OCI-LY1 (cell line): ENCODE measurements at regions not wholly inside any gene's neighbourhood (a gene's known extent, or its start where the extent isn't known, plus 50 kb on each side); places are given as distances from the start of the nearest gene placed in this dataset.

Experiments
- H2AFZ ChIP-seq: fragments of 200-600 bp; sonication (generic), shearing (Covaris generic); 2 replicates; pipeline ENCODE4 v1.6.0; 2014; ENCODE audit warnings: antibody characterized with exemption, mild to moderate bottlenecking, low read length
- H3F3A ChIP-seq: fragments of 200-600 bp; sonication (generic), shearing (Covaris generic); 2 replicates; pipeline ENCODE4 v1.6.0; 2014; ENCODE audit warnings: mild to moderate bottlenecking, antibody characterized with exemption, low read length, moderate library complexity; ENCODE audit not compliant: insufficient read depth
- H3K27ac ChIP-seq: fragments of 200-600 bp; sonication (generic); 2 replicates; pipeline ENCODE4 v1.5.1; 2014; ENCODE audit warnings: low read length, mixed run types, mild to moderate bottlenecking, low read depth; ENCODE audit not compliant: poor library complexity, severe bottlenecking
- H3K27me3 ChIP-seq: fragments of 200-600 bp; sonication (generic); 2 replicates; pipeline ENCODE4 v1.6.0; 2014; ENCODE audit warnings: antibody characterized with exemption, mild to moderate bottlenecking, low read length, moderate library complexity; ENCODE audit not compliant: insufficient read depth
- H3K36me3 ChIP-seq: fragments of 200-600 bp; sonication (generic); 2 replicates; pipeline ENCODE4 v1.6.1; 2014; ENCODE audit warnings: mild to moderate bottlenecking, antibody characterized with exemption, low read length, moderate library complexity, mixed read lengths; ENCODE audit not compliant: insufficient read depth
- H3K4me1 ChIP-seq: fragments of 200-600 bp; sonication (generic); 2 replicates; pipeline ENCODE4 v1.5.1; 2014; ENCODE audit warnings: mild to moderate bottlenecking, low read length, moderate library complexity; ENCODE audit not compliant: insufficient read depth, severe bottlenecking
- H3K4me2 ChIP-seq: fragments of 200-600 bp; sonication (generic), shearing (Covaris generic); 2 replicates; pipeline ENCODE4 v1.6.1; 2014; ENCODE audit warnings: low read length
- H3K4me3 ChIP-seq: fragments of 200-600 bp; sonication (generic); 2 replicates; pipeline ENCODE4 v1.5.1; 2014; ENCODE audit warnings: low read length, low read depth, mild to moderate bottlenecking, mixed read lengths; ENCODE audit not compliant: poor library complexity, severe bottlenecking
- H3K79me2 ChIP-seq: fragments of 200-600 bp; shearing (Covaris generic); 2 replicates; pipeline ENCODE4 v1.6.1; 2016; ENCODE audit warnings: mixed run types, low read length, mixed read lengths; ENCODE audit not compliant: insufficient read depth
- H3K9ac ChIP-seq: fragments of 200-600 bp; sonication (generic), shearing (Covaris generic); 2 replicates; pipeline ENCODE4 v1.6.1; 2014; ENCODE audit warnings: mild to moderate bottlenecking, low read length, mixed read lengths
- H3K9me2 ChIP-seq: fragments of 200-600 bp; sonication (generic), shearing (Covaris generic); 2 replicates; pipeline ENCODE4 v1.6.1; 2014; ENCODE audit warnings: low read depth, mild to moderate bottlenecking, low read length, mixed read lengths
- H3K9me3 ChIP-seq: fragments of 200-600 bp; shearing (Covaris generic); 2 replicates; pipeline ENCODE4 v1.6.1; 2014; ENCODE audit warnings: low read length, mixed read lengths
- H4K20me1 ChIP-seq: fragments of 200-600 bp; sonication (generic), shearing (Covaris generic); 2 replicates; pipeline ENCODE4 v1.6.0; 2016; ENCODE audit warnings: mild to moderate bottlenecking, low read length; ENCODE audit not compliant: insufficient read depth
- EZH2 ChIP-seq: fragments of 200-600 bp; sonication (generic), shearing (Covaris generic); IDR thresholded peaks from 2 replicates; pipeline ENCODE4 v1.8.0; 2017; ENCODE audit warnings: borderline replicate concordance, mixed run types, mild to moderate bottlenecking, antibody characterized with exemption, low read length, moderate library complexity, mixed read lengths
- TF ChIP-seq, protein P1 (sequence below): fragments of 200-600 bp; sonication (generic), shearing (Covaris generic); IDR thresholded peaks from 2 replicates; pipeline ENCODE4 v1.5.1; 2017; ENCODE audit warnings: mild to moderate bottlenecking, antibody characterized with exemption, low read length, moderate library complexity, mixed read lengths

DNA sequence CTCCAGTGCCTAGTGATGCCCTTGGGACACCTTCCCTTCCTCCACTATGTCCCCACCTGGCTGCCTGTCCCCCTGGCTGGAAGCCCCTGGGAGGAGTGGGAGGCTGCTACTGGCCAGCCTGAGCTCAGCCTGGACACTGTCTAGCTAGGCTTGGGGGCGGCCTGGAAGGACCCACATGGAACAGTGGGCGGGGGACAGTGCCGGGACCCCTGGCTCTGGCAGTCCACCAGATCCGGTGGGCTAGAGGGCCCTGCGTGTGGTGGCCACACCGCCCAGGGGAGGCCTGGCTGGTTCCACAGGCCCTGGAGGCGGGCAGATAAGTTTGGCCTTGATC is 388.0 kb upstream of the TNRC6C start:
- Histone ChIP-seq H4K20me1 (no peaks in the 10 kb centered on the region), H3K4me2 (no peak overlapping the region), H3K36me3 (no peaks in the 10 kb centered on the region), H3F3A (no peaks in the 10 kb centered on the region), H3K9me3 (no peaks in the 10 kb centered on the region), H3K4me1 (no peaks in the 10 kb centered on the region), H3K27me3 (peaks cover 8% of the 10 kb centered on the region; the same call in 1 of the 2 replicates), H3K79me2 (no peaks in the 10 kb centered on the region), H3K4me3 (no peak overlapping the region), H3K27ac (no peak overlapping the region), H3K9me2 (no peaks in the 10 kb centered on the region), H2AFZ (no peak overlapping the region), H3K9ac (no peak overlapping the region)
- no peak for TF ChIP-seq EZH2
- TF ChIP-seq, protein P1, sequence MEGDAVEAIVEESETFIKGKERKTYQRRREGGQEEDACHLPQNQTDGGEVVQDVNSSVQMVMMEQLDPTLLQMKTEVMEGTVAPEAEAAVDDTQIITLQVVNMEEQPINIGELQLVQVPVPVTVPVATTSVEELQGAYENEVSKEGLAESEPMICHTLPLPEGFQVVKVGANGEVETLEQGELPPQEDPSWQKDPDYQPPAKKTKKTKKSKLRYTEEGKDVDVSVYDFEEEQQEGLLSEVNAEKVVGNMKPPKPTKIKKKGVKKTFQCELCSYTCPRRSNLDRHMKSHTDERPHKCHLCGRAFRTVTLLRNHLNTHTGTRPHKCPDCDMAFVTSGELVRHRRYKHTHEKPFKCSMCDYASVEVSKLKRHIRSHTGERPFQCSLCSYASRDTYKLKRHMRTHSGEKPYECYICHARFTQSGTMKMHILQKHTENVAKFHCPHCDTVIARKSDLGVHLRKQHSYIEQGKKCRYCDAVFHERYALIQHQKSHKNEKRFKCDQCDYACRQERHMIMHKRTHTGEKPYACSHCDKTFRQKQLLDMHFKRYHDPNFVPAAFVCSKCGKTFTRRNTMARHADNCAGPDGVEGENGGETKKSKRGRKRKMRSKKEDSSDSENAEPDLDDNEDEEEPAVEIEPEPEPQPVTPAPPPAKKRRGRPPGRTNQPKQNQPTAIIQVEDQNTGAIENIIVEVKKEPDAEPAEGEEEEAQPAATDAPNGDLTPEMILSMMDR: no peak

DNA sequence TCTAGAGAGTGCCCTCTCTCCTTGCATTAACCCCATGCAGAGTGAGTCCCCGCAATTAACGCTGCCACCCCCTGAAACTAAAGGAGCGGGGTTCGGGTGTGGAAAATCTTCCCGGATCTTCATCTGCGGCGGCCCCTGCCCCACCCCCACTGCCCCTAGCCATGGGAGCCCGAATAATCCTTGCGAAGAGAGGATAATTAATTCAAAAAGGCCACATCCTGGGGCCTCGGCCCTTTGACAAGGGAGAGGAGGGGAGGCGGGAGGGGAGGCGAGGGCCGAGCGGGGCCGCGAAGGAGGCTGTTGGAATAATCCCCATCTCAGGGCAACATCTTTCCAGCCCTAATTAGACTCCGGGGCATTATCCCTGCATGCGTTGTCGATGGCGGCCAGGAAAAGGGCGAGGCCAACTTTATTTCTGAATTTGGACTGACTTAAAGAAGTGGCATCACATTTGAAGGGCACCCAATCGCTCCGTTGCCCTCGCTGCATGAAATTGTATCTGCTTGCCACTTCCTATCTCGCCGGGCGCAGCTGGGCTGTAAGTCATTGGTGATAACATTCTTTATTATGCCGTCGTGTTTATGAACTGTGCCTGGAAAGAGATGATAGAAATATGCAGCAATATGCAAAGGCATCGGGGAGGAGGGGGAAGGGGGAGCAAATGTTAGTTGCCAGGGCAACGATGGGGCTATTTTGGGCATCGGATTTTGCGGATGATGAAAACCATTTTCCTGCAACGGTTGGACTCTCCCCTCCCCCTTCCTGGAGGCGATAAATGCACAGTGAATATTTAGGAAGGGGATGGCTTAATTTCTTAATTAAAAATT is 387.1 kb upstream of the TNRC6C start:
- Histone ChIP-seq H3K9ac (no peak overlapping the region), H3K4me3 (no peak overlapping the region), H3K79me2 (no peaks in the 10 kb centered on the region), H3K4me1 (no peaks in the 10 kb centered on the region), H3K27me3 (peaks cover 8% of the 10 kb centered on the region; the same call in 1 of the 2 replicates), H3K36me3 (no peaks in the 10 kb centered on the region), H3K27ac (no peak overlapping the region), H3K4me2 (no peak overlapping the region), H3K9me2 (no peaks in the 10 kb centered on the region), H4K20me1 (no peaks in the 10 kb centered on the region), H3K9me3 (no peaks in the 10 kb centered on the region), H3F3A (no peaks in the 10 kb centered on the region), H2AFZ (no peak overlapping the region)
- TF ChIP-seq EZH2: no peak
- TF ChIP-seq, protein P1: no peak

DNA sequence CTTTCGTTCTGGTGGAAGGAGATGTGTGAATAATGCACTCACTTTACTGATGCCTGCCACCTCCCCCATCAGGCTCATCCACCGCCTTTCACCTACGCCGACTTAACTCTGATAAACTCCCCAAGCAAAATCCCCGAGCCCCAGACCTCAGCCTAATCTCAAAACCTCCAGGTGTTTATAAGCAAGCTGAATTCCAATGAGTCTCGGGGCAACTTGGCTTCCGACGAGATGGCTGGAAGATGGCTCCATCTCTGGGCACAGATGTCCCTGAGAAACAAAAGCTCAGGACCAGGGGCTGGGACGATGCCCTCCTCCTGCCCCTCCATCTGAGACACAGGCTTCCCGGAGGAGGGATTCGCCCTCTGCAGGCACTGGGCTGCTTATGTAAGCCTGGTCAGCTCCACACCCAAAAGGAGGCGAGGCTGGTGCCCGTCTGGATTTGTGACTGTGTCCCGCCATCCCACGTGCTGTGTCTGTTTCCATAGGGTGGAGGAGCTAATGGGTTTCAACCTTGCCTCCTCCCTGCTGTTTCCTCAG is 386.4 kb upstream of the TNRC6C start:
- Histone ChIP-seq H2AFZ (no peak overlapping the region), H3K4me1 (no peaks in the 10 kb centered on the region), H3K27ac (no peak overlapping the region), H4K20me1 (no peaks in the 10 kb centered on the region), H3F3A (no peaks in the 10 kb centered on the region), H3K79me2 (no peaks in the 10 kb centered on the region), H3K9me2 (no peaks in the 10 kb centered on the region), H3K9ac (no peak overlapping the region), H3K4me3 (no peak overlapping the region), H3K27me3 (peaks cover 8% of the 10 kb centered on the region; the same call in 1 of the 2 replicates), H3K9me3 (no peaks in the 10 kb centered on the region), H3K36me3 (no peaks in the 10 kb centered on the region), H3K4me2 (no peak overlapping the region)
- TF ChIP-seq EZH2: no peak
- TF ChIP-seq, protein P1: no peak
